ENCODE measurements at regions not wholly inside any gene's neighbourhood (a gene's known extent, or its start where the extent isn't known, plus 50 kb on each side); places are given as distances from the start of the nearest gene placed in this dataset.
A peak's percentile ranks its signal among the peaks of the same experiment; 100 is the strongest.

- TF ChIP-seq HMGXB4 (CRISPR knock-in tag; IDR thresholded peaks at IDR 0.05; ENCODE audit: borderline replicate concordance) (no peak), FOXS1 (CRISPR knock-in tag; IDR thresholded peaks at IDR 0.05) (no peak), HEYL (CRISPR knock-in tag; IDR thresholded peaks at IDR 0.05) (no peak), FOSB (CRISPR knock-in tag; IDR thresholded peaks at IDR 0.05) (no peak), KDM5A (IDR thresholded peaks at IDR 0.05) (no peak)
These were observed 456.0 kb upstream of the DCC start (continued) for GRCh38 chr18:51884039-51884438.

- H3K27ac ChIP-seq, result no peak overlapping the region
- no peaks in the 10 kb centered on the region for H3K9me3 ChIP-seq
- no peaks in the 10 kb centered on the region for H3K4me1 ChIP-seq
- peak in 1 of 2 experiments; percentile 23 for DNase-seq (ENCODE audit: low read depth in 1 of 2, low spot score in 1 of 2)
- no peak overlapping the region for H3K4me3 ChIP-seq
- ATAC-seq, result no peak
- CTCF ChIA-PET, result no interaction called here
- no peak for TF ChIP-seq CBX2 (IDR thresholded peaks at IDR 0.05; ENCODE audit: borderline replicate concordance, low read depth)
- no peak for TF ChIP-seq ESRRA (IDR thresholded peaks at IDR 0.05; ENCODE audit: borderline replicate concordance, low read length)
- TF ChIP-seq BHLHE40 (IDR thresholded peaks at IDR 0.05; ENCODE audit: low read depth, low read length), result no peak
- TF ChIP-seq SMC3 (IDR thresholded peaks at IDR 0.05), result no peak
- no peak for TF ChIP-seq ZSCAN20 (CRISPR knock-in tag; IDR thresholded peaks at IDR 0.05)
- no peak for TF ChIP-seq HEYL (CRISPR knock-in tag; IDR thresholded peaks at IDR 0.05)
- TF ChIP-seq HMGXB4 (CRISPR knock-in tag; IDR thresholded peaks at IDR 0.05; ENCODE audit: borderline replicate concordance), result no peak
- TF ChIP-seq HDAC2 (IDR thresholded peaks at IDR 0.05), result no peak
- TF ChIP-seq CHD4 (IDR thresholded peaks at IDR 0.05; ENCODE audit: borderline replicate concordance), result no peak
- WGBS (ENCODE audit: missing lambda C conversion rate), result 0% methylated on average over 3 of the region's 3 CpGs
- POLR2A ChIA-PET, result no interaction called here
- FAIRE-seq, result no peak
- H3K4me2 ChIP-seq, result no peak overlapping the region
These were observed 449.2 kb upstream of the DCC start for GRCh38 chr18:51890762-51891161.

GRCh38 chr18:51891876-51892275 lies 448.1 kb upstream of the DCC start:
- FAIRE-seq (no peak), DNase-seq (ENCODE audit: low read depth in 1 of 2, low spot score in 1 of 2) (no peak), ATAC-seq (no peak)
- Histone ChIP-seq H3K4me2 (no peak overlapping the region), H3K4me3 (no peak overlapping the region), H3K27ac (no peak overlapping the region), H3K4me1 (no peaks in the 10 kb centered on the region), H3K9me3 (no peaks in the 10 kb centered on the region)
- WGBS (ENCODE audit: missing lambda C conversion rate), result 10% methylated on average over 1 of the region's 1 CpG
- ChIA-PET CTCF (no interaction called here), POLR2A (no interaction called here)
- no peak for TF ChIP-seq RFX5 (IDR thresholded peaks at IDR 0.05)
- TF ChIP-seq HOXB5 (CRISPR knock-in tag; IDR thresholded peaks at IDR 0.05), result no peak
- no peak for TF ChIP-seq PHF8 (IDR thresholded peaks at IDR 0.05; ENCODE audit: borderline replicate concordance, low read depth)
- TF ChIP-seq MAX (IDR thresholded peaks at IDR 0.05), result no peak
- no peak for TF ChIP-seq NR3C1 (IDR thresholded peaks at IDR 0.05)
- TF ChIP-seq MAFK (IDR thresholded peaks at IDR 0.05; ENCODE audit: partially characterized antibody), result no peak
- TF ChIP-seq ZNF302 (CRISPR knock-in tag; IDR thresholded peaks at IDR 0.05), result no peak
- no peak for TF ChIP-seq FOXS1 (CRISPR knock-in tag; IDR thresholded peaks at IDR 0.05)
- TF ChIP-seq POLR2AphosphoS2 (conservative IDR thresholded peaks at IDR 0.05; ENCODE audit: low read length), result no peak
- no peak for TF ChIP-seq CEBPB (IDR thresholded peaks at IDR 0.05)
- TF ChIP-seq HOXA7 (CRISPR knock-in tag; IDR thresholded peaks at IDR 0.05), result no peak
- TF ChIP-seq RAD21 (conservative IDR thresholded peaks at IDR 0.05 in 1 of 2, IDR thresholded peaks at IDR 0.05 in 1 of 2), result no peak
- TF ChIP-seq CHD4 (IDR thresholded peaks at IDR 0.05; ENCODE audit: borderline replicate concordance), result no peak
- TF ChIP-seq FOSL2 (IDR thresholded peaks at IDR 0.05), result no peak
- TF ChIP-seq FOSL2 (CRISPR knock-in tag; IDR thresholded peaks at IDR 0.05), result no peak
- no peak for TF ChIP-seq CHD2 (IDR thresholded peaks at IDR 0.05; ENCODE audit: low read length, partially characterized antibody)
- TF ChIP-seq EHF (CRISPR knock-in tag; IDR thresholded peaks at IDR 0.05), result no peak
- no peak for TF ChIP-seq NFE2L2 (conservative IDR thresholded peaks at IDR 0.05; ENCODE audit: low read length)
- TF ChIP-seq FOSB (CRISPR knock-in tag; IDR thresholded peaks at IDR 0.05), result no peak
- TF ChIP-seq JUN (IDR thresholded peaks at IDR 0.05), result no peak

Data from A549 (cell line).